Neuronal stem cell (in vitro differentiated cells): ENCODE measurements at regions not wholly inside any gene's neighbourhood (a gene's known extent, or its start where the extent isn't known, plus 50 kb on each side); places are given as distances from the start of the nearest gene placed in this dataset.
A peak's percentile ranks its signal among the peaks of the same experiment; 100 is the strongest.
"Not testable (repeated sequence)": the region's sequence is repeated elsewhere in the genome, so short reads cannot be mapped to it uniquely, and the experiment has no call there.

ENCODE experiments used
- DNase-seq: peaks from one replicate; pipeline ENCODE4 v3.0.0-alpha.2; 2013; ENCODE audit warnings: low spot score
- H2AFZ ChIP-seq: one replicate; pipeline ENCODE4 v1.6.1; 2013; ENCODE audit warnings: mild to moderate bottlenecking, low read length, inconsistent platforms
- H2AK5ac ChIP-seq: 2 replicates; pipeline ENCODE4 v1.6.1; 2013; ENCODE audit warnings: low read depth, mild to moderate bottlenecking, inconsistent platforms, low read length, moderate library complexity, mixed read lengths
- H2BK120ac ChIP-seq: 2 replicates; pipeline ENCODE4 v1.6.1; 2013; ENCODE audit warnings: low read depth, mild to moderate bottlenecking, inconsistent platforms, low read length, moderate library complexity, mixed read lengths
- H2BK12ac ChIP-seq: one replicate; pipeline ENCODE4 v1.6.1; 2013; ENCODE audit warnings: low read length, inconsistent platforms
- H2BK15ac ChIP-seq: 2 replicates; pipeline ENCODE4 v1.6.1; 2013; ENCODE audit warnings: mild to moderate bottlenecking, low read length, inconsistent platforms, mixed read lengths
- H2BK5ac ChIP-seq: one replicate; pipeline ENCODE4 v1.6.1; 2013; ENCODE audit warnings: inconsistent platforms, mild to moderate bottlenecking, low read length, moderate library complexity
- H3K14ac ChIP-seq: one replicate; pipeline ENCODE4 v1.6.1; 2013; ENCODE audit warnings: low read length, inconsistent platforms
- H3K18ac ChIP-seq: 2 replicates; pipeline ENCODE4 v1.6.1; 2013; ENCODE audit warnings: low read length, inconsistent platforms
- H3K23ac ChIP-seq: 2 replicates; pipeline ENCODE4 v1.6.1; 2013; ENCODE audit warnings: low read depth, mild to moderate bottlenecking, mixed read lengths, low read length, inconsistent platforms; ENCODE audit not compliant: poor library complexity
- H3K27ac ChIP-seq: replicated peaks from 3 replicates; pipeline ENCODE4 v1.5.1; 2013; ENCODE audit warnings: low read length, inconsistent platforms
- H3K27me3 ChIP-seq, 3 experiments: 2 replicates each; pipeline ENCODE4 v1.6.1; 2013; ENCODE audit warnings: low read length in 3 of 3, mild to moderate bottlenecking in 2 of 3, inconsistent platforms in 1 of 3, low read depth in 1 of 3, mixed read lengths in 1 of 3, moderate library complexity in 1 of 3; ENCODE audit not compliant: control insufficient read depth in 3 of 3, insufficient read depth in 3 of 3
- H3K36me3 ChIP-seq, 2 donors: replicated peaks in 1 of 2; 2 replicates each; pipeline ENCODE4 v1.6.1; 2013; ENCODE audit warnings: low read length in 2 of 2; ENCODE audit not compliant: control insufficient read depth in 2 of 2, insufficient read depth in 2 of 2
- H3K4ac ChIP-seq: 2 replicates; pipeline ENCODE4 v1.6.1; 2013; ENCODE audit warnings: inconsistent platforms, mild to moderate bottlenecking, low read length, moderate library complexity
- H3K4me1 ChIP-seq, 2 donors: 1 replicate in 1 of 2; 2 replicates in 1 of 2; pipeline ENCODE4 v1.6.1; 2013; ENCODE audit warnings: low read length in 2 of 2, low read depth in 1 of 2; ENCODE audit not compliant: control insufficient read depth in 2 of 2, insufficient read depth in 1 of 2
- H3K4me2 ChIP-seq: one replicate; pipeline ENCODE4 v1.6.1; 2013; ENCODE audit warnings: mild to moderate bottlenecking, low read length, inconsistent platforms; ENCODE audit not compliant: insufficient read depth, poor library complexity, severe bottlenecking
- H3K4me3 ChIP-seq, 2 donors: 2 replicates each; pipeline ENCODE4 v1.5.1; 2013; ENCODE audit warnings: low read length in 2 of 2, mild to moderate bottlenecking in 2 of 2, inconsistent platforms in 1 of 2, moderate library complexity in 1 of 2
- H3K79me1 ChIP-seq: one replicate; pipeline ENCODE4 v1.6.1; 2013; ENCODE audit warnings: low read depth, mild to moderate bottlenecking, inconsistent platforms, low read length, moderate library complexity
- H3K9ac ChIP-seq: one replicate; pipeline ENCODE4 v1.6.1; 2013; ENCODE audit warnings: mild to moderate bottlenecking, low read depth, low read length, inconsistent platforms; ENCODE audit not compliant: poor library complexity
- H3K9me3 ChIP-seq, 2 donors: replicated peaks in 1 of 2; 2 replicates each; pipeline versions ENCODE3 to v1.6.1; 2013; ENCODE audit warnings: low read length in 2 of 2, mild to moderate bottlenecking in 2 of 2, inconsistent platforms in 1 of 2, low read depth in 1 of 2, mixed read lengths in 1 of 2, moderate library complexity in 1 of 2; ENCODE audit not compliant: control insufficient read depth in 2 of 2, insufficient read depth in 1 of 2
- H4K8ac ChIP-seq: one replicate; pipeline ENCODE4 v1.6.1; 2013; ENCODE audit warnings: low read depth, mild to moderate bottlenecking, inconsistent platforms, low read length, moderate library complexity
- H4K91ac ChIP-seq: one replicate; pipeline ENCODE4 v1.6.1; 2013; ENCODE audit warnings: low read length, low read depth, mild to moderate bottlenecking, inconsistent platforms; ENCODE audit not compliant: poor library complexity
- WGBS, 2 donors: extraction: QIAGEN DNeasy Blood & Tissue Kit; methylation state at CpG; one replicate each; pipeline ENCODE4 v1.1.7; 2013; ENCODE audit warnings: missing lambda C conversion rate in 2 of 2, mixed read lengths in 1 of 2; ENCODE audit not compliant: insufficient read length in 2 of 2, insufficient replicate concordance in 1 of 2; ENCODE audit errors: extremely low coverage in 2 of 2; 5-methylcytosine and 5-hydroxymethylcytosine counted together

GRCh38 chr5:34416501-34417008, 239.6 kb upstream of the RAI14 start:
- no peak overlapping the region for H3K18ac ChIP-seq
- no peaks in the 10 kb centered on the region for H3K27me3 ChIP-seq
- no peak overlapping the region for H2BK5ac ChIP-seq
- H3K14ac ChIP-seq: no peak overlapping the region
- H2BK12ac ChIP-seq: no peak overlapping the region
- no peaks in the 10 kb centered on the region for H3K79me1 ChIP-seq
- no peak overlapping the region for H3K9ac ChIP-seq
- H3K4me2 ChIP-seq: no peak overlapping the region
- H2BK15ac ChIP-seq: no peak overlapping the region
- no peak overlapping the region for H2AFZ ChIP-seq
- H4K8ac ChIP-seq: no peak overlapping the region
- H2BK120ac ChIP-seq: no peak overlapping the region
- no peak overlapping the region for H3K27ac ChIP-seq
- H4K91ac ChIP-seq: no peak overlapping the region
- no peak overlapping the region for H3K4me3 ChIP-seq
- no peak for DNase-seq
- H2AK5ac ChIP-seq: no peak overlapping the region
- H3K36me3 ChIP-seq: no peaks in the 10 kb centered on the region
- H3K4ac ChIP-seq: no peak overlapping the region
- H3K9me3 ChIP-seq: no peaks in the 10 kb centered on the region
- H3K4me1 ChIP-seq: peaks cover 1 to 11% of the 10 kb centered on the region in 2 donors
- H3K23ac ChIP-seq: no peak overlapping the region

- not testable (repeated sequence) for H3K4ac ChIP-seq, H3K18ac ChIP-seq, H4K91ac ChIP-seq, H2BK15ac ChIP-seq, H2BK5ac ChIP-seq, H4K8ac ChIP-seq, H3K36me3 ChIP-seq, H3K9me3 ChIP-seq, DNase-seq, H3K9ac ChIP-seq, H2BK120ac ChIP-seq, H3K14ac ChIP-seq, H3K23ac ChIP-seq, H3K79me1 ChIP-seq, H3K4me1 ChIP-seq, H3K4me3 ChIP-seq, H3K27ac ChIP-seq, H2AFZ ChIP-seq, H2BK12ac ChIP-seq, H3K4me2 ChIP-seq, H2AK5ac ChIP-seq, H3K27me3 ChIP-seq
- no CpG with 5 or more reads among the region's 2 CpGs for WGBS, 2 donors
These were observed 235.9 kb upstream of the RAI14 start for GRCh38 chr5:34420191-34420590.

GRCh38 chr5:34436761-34437501, 219.2 kb upstream of the RAI14 start:
- Histone ChIP-seq H3K14ac (no peak overlapping the region), H3K36me3 (no peaks in the 10 kb centered on the region), H3K23ac (no peak overlapping the region), H2BK120ac (no peak overlapping the region), H3K4me2 (no peak overlapping the region), H3K79me1 (no peaks in the 10 kb centered on the region), H3K27me3 (no peaks in the 10 kb centered on the region), H3K4me1 (peaks cover 0 to 3% of the 10 kb centered on the region in 2 donors), H3K9ac (no peak overlapping the region), H4K8ac (no peak overlapping the region), H4K91ac (no peak overlapping the region), H3K4me3 (no peak overlapping the region), H3K9me3 (no peaks in the 10 kb centered on the region), H3K18ac (no peak overlapping the region), H2AFZ (no peak overlapping the region), H2BK5ac (no peak overlapping the region), H3K27ac (no peak overlapping the region), H2BK15ac (no peak overlapping the region), H3K4ac (no peak overlapping the region), H2AK5ac (no peak overlapping the region), H2BK12ac (no peak overlapping the region)
- DNase-seq: no peak
- WGBS, 2 donors: no CpG with 5 or more reads among the region's 4 CpGs

GRCh38 chr5:34439601-34440000, 216.5 kb upstream of the RAI14 start:
- Histone ChIP-seq H3K14ac (no peak overlapping the region), H4K8ac (no peak overlapping the region), H3K9me3 (no peaks in the 10 kb centered on the region), H3K36me3 (no peaks in the 10 kb centered on the region), H2AK5ac (no peak overlapping the region), H3K27ac (peak overlapping the region; percentile 69), H3K27me3 (no peaks in the 10 kb centered on the region), H3K4me2 (no peak overlapping the region), H3K9ac (no peak overlapping the region), H3K79me1 (no peaks in the 10 kb centered on the region), H2BK5ac (no peak overlapping the region), H3K23ac (no peak overlapping the region), H3K4ac (no peak overlapping the region), H3K4me1 (peaks cover 0 to 3% of the 10 kb centered on the region in 2 donors), H2BK12ac (no peak overlapping the region), H2BK120ac (no peak overlapping the region), H3K4me3 (no peak overlapping the region), H3K18ac (no peak overlapping the region), H2AFZ (no peak overlapping the region), H4K91ac (no peak overlapping the region), H2BK15ac (no peak overlapping the region)
- WGBS, 2 donors: 85% methylated on average over 2 of the region's 7 CpGs; no CpG with 5 or more reads in 1 of the 2 donors
- no peak for DNase-seq
